Subcutaneous abdominal adipose tissue (tissue), 5 donors: ENCODE measurements at regions not wholly inside any gene's neighbourhood (a gene's known extent, or its start where the extent isn't known, plus 50 kb on each side); places are given as distances from the start of the nearest gene placed in this dataset.
"Not testable (repeated sequence)": the region's sequence is repeated elsewhere in the genome, so short reads cannot be mapped to it uniquely, and the experiment has no call there.

Experiments
- H3K27ac ChIP-seq: one replicate; pipeline ENCODE4 v1.7.0; 2013; ENCODE audit warnings: low read depth, mild to moderate bottlenecking, inconsistent platforms, low read length, moderate library complexity
- H3K27me3 ChIP-seq, 5 donors: one replicate each; pipeline ENCODE4 v1.7.0; 2013; ENCODE audit warnings: low read length in 5 of 5, inconsistent platforms in 1 of 5; ENCODE audit not compliant: control insufficient read depth in 5 of 5, insufficient read depth in 4 of 5
- H3K36me3 ChIP-seq, 5 donors: one replicate each; pipeline ENCODE4 v1.7.0; 2013; ENCODE audit warnings: low read length in 5 of 5; ENCODE audit not compliant: control insufficient read depth in 5 of 5, insufficient read depth in 5 of 5
- H3K4me1 ChIP-seq, 5 donors: one replicate each; pipeline ENCODE4 v1.7.0; 2013; ENCODE audit warnings: low read length in 5 of 5, mild to moderate bottlenecking in 3 of 5, moderate library complexity in 1 of 5; ENCODE audit not compliant: control insufficient read depth in 5 of 5, insufficient read depth in 5 of 5
- H3K4me3 ChIP-seq, 5 donors: one replicate each; pipeline ENCODE4 v1.7.0; 2013; ENCODE audit warnings: low read length in 5 of 5, low read depth in 1 of 5
- H3K9ac ChIP-seq, 5 donors: one replicate each; pipeline ENCODE4 v1.7.0; 2013; ENCODE audit warnings: low read length in 5 of 5, mild to moderate bottlenecking in 4 of 5, moderate library complexity in 3 of 5
- H3K9me3 ChIP-seq, 5 donors: one replicate each; pipeline ENCODE4 v1.7.0; 2013; ENCODE audit warnings: low read length in 5 of 5; ENCODE audit not compliant: control insufficient read depth in 5 of 5
- donor health status: healthy.
- donor health status: healthy.
- donor health status: healthy.
- donor health status: healthy.
- donor health status: healthy.

DNA sequence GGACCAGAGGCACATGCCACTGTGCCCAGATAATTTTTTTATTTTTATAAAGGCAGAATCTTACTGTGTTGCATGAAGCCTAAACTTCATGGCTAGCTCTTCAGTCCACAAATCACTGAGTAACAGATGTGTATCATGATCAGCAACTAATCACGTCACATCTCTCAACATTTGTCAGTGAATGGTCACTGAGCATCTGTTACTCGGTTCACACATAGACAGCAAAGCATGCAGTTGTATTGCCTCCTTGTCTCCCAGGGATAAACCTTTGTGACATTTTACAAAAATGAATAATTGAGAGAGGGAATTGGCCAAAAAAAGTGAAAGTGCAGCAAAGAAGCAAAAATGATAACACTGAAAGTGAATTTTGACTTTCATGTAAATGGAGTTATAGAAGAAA lies 85.9 kb upstream of the BTG1 start:
- not testable (repeated sequence) for H3K9me3 ChIP-seq, H3K9ac ChIP-seq, H3K4me3 ChIP-seq, H3K36me3 ChIP-seq, H3K27me3 ChIP-seq
- peak overlapping the region; percentile 66 for H3K27ac ChIP-seq
- H3K4me1 ChIP-seq, result peaks cover 0 to 38% (median 30%) of the 10 kb centered on the region in 5 donors

DNA sequence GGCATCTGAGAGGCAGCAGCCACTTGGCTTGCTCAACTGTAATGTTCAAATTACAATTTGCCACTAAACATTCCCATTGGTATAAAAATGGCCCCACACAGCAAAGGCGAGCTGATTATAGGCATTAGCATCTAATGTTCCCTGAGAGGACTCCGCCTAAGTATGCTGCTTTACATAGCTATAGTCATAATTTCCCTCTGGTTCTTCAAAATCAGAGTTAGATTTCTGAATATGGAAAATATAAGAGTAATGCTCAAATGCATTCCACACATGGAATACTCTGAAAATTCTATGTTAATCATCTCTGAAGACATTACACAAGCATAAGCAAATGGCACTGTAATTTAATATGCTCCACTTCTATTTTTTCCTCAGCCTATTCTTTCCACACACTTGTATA lies 83.7 kb upstream of the BTG1 start:
- Histone ChIP-seq H3K4me3 (no peak overlapping the region), H3K27ac (no peak overlapping the region), H3K36me3 (no peaks in the 10 kb centered on the region), H3K4me1 (peaks cover 0 to 54% (median 40%) of the 10 kb centered on the region in 5 donors), H3K9me3 (no peaks in the 10 kb centered on the region), H3K9ac (no peak overlapping the region), H3K27me3 (no peaks in the 10 kb centered on the region)

DNA sequence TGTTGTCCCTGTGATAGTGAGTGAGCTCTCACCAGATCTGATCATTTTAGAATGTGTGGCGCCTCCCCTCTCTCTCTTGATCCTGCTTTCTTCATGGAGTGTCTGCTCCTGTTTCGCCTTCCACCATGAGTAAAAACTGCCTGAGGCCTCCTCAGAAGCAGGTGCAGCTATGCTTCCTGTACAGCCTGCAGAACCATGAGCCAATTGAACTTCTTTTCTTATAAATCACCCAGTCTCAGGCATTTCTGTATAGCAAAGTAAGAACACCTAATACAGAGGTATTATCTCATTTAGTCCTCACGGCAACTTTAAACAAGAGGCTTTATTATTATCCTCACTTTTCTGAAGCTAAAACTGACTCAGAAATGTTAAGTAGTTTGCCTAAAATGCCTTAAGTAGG lies 81.3 kb upstream of the BTG1 start:
- Histone ChIP-seq H3K9ac (no peak overlapping the region), H3K36me3 (no peaks in the 10 kb centered on the region), H3K4me1 (peaks cover 0 to 36% (median 25%) of the 10 kb centered on the region in 5 donors), H3K9me3 (no peaks in the 10 kb centered on the region), H3K27ac (peak overlapping the region; percentile 38), H3K27me3 (no peaks in the 10 kb centered on the region), H3K4me3 (no peak overlapping the region)

DNA sequence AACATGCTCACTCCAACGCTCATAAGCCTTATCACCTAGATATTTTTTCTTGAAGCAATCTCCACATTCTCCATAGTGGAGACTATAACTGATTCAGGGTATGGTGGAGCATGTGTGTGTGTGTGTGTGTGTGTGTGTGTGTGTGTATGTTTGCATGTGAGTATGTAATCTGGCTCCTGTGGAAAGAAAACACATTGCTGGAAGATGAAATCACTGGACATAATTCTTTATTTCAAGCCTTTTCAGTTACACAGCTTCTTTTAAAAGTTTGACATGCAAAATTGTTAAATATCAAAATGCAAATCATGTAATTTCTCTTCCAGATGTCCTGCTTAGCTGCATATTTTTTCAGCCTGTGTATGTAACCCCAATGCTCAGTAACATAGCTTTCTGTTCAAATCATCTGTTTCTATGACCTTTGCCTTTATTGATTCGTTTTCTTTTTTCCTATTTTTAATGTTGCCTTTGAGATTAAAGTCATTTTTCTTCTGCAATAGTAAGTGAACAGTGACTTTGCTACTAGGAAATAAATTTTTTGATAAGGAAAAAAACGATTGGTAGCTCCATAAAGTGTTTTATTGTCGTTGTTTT lies 80.5 kb upstream of the BTG1 start:
- peak overlapping the region; percentile 38 for H3K27ac ChIP-seq
- no peaks in the 10 kb centered on the region for H3K27me3 ChIP-seq

DNA sequence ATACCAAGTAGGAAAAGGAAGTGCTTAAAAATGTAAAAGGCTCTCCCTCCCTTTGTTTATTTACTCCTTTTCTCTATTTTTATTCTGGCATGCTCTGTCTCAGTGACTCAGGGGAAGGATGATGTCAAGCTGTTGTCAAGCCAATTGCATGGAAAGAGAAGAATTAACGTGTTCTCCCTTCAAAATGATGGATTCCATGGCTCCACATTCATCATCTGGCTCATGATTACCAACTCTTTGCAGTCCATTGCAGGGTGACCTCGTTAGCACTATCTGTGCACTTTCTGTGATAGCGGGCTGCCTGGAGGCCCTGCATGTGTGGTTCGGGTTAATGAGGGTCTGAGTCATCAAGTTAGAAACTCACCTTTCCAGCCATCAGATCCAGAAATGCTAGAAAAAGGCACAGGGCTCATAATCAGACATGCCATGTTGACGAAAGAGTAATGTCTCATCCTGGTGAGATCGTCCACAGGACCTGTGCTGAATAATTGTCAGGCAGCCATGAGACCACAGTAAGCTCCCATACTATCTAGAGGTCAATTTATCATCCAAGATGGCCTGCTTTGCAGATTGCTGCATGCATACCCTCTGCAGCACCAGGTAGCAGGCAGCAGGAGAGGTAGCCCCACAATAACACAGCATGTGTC lies 79.2 kb upstream of the BTG1 start:
- H3K36me3 ChIP-seq, result no peaks in the 10 kb centered on the region
- peak overlapping the region; percentile 4 for H3K27ac ChIP-seq
- H3K4me3 ChIP-seq, result no peak overlapping the region
- no peaks in the 10 kb centered on the region for H3K9me3 ChIP-seq
- H3K9ac ChIP-seq, result no peak overlapping the region
- H3K4me1 ChIP-seq, result peaks cover 0 to 35% (median 27%) of the 10 kb centered on the region in 5 donors
- H3K27me3 ChIP-seq, result no peaks in the 10 kb centered on the region

More for the DNA sequence above, 80.5 kb upstream of the BTG1 start:
- Histone ChIP-seq H3K36me3 (no peaks in the 10 kb centered on the region), H3K4me1 (peaks cover 0 to 38% (median 28%) of the 10 kb centered on the region in 5 donors), H3K9me3 (no peaks in the 10 kb centered on the region), H3K4me3 (peak overlapping the region in 1 of 5 donors; percentile 1), H3K9ac (no peak overlapping the region)

DNA sequence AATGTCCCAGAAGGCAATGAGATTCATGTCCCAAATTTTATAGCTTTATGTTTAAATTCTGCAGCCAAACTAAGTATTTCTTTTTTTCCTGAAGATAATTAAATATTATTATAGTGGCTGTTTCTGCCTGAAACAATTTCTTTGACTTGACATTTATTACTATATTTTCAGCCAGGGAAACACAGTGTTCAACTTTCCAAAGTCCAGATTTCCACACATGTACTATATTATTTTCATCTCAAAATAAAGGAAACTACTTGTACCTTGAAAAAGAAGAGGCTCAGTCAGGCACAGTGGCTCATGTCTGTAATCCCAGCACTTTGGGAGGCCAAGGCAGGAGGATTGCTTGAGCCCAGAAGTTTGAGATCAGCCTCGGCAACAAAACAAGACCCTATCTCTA lies 77.8 kb upstream of the BTG1 start:
- no peaks in the 10 kb centered on the region for H3K36me3 ChIP-seq
- H3K9ac ChIP-seq, result no peak overlapping the region
- no peaks in the 10 kb centered on the region for H3K9me3 ChIP-seq
- H3K4me3 ChIP-seq, result no peak overlapping the region
- H3K27ac ChIP-seq, result no peak overlapping the region
- H3K27me3 ChIP-seq, result no peaks in the 10 kb centered on the region
- peaks cover 0 to 34% (median 27%) of the 10 kb centered on the region in 5 donors for H3K4me1 ChIP-seq

DNA sequence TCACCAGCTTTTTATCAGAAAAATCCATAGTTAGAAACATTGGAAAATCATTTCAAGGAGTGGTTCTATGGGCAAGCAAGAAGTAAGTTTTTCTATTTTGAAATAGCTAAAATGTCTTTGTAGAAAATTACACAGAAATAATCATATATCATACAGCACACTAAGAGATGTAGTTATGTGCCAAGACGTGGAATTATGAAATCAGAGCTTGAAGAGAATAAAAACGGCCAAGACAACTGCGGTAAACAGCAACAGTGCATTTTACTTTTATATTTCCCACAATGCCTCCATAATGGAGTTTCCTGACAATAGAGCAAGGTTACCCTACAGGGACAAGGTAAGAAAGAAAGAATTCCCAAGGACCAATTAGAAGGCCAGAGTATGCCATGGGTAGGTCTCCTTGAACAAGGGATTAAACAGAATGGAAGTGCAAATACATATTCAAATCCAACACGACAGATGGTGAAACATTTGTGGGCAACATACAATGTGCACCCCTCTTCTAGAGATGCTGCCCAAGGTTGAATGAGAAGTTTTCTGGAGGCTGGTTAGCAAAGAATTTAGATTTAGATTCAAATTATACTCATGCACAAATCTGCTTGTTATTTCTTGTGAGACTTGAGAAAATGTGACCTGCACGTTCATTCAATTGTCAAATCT lies 76.1 kb upstream of the BTG1 start:
- no peaks in the 10 kb centered on the region for H3K27me3 ChIP-seq
- peak overlapping the region; percentile 37 for H3K27ac ChIP-seq
- H3K36me3 ChIP-seq, result no peaks in the 10 kb centered on the region
- no peak overlapping the region for H3K9ac ChIP-seq
- no peak overlapping the region for H3K4me3 ChIP-seq
- peaks cover 0 to 24% (median 21%) of the 10 kb centered on the region in 5 donors for H3K4me1 ChIP-seq
- no peaks in the 10 kb centered on the region for H3K9me3 ChIP-seq

DNA sequence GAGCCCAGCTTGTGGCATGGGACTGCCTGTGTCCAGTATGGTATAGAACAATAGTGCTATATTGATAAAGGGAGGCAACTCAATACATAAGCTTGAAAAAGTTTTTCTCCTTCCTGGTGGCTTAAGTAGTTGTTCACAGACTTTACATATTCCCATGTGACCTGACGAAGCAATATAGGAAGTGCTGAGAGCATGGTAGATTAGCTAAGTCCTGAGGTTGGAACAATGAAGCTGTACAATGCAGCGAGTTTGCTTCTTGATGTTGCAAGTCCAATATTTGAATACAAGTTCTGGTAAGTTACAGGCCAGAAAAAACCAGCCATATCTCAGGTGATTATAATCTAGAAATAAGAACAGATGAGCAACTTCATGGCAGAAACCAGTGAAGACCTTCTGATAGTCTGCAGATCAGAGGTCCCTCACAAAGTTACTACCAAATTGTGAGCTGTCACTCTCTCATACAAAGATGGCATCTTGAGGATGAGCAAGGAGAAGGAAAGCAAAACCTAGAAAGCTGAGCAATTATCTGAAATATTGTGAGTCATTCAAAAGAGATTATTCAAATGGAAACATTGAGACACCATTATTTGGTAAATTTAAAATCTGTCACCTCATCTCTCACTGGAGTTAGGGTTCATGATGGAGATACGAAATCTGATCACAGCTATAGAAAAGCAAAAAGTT lies 72.9 kb upstream of the BTG1 start:
- Histone ChIP-seq H3K4me3 (no peak overlapping the region), H3K27me3 (no peaks in the 10 kb centered on the region), H3K9me3 (no peaks in the 10 kb centered on the region), H3K27ac (no peak overlapping the region), H3K4me1 (peaks cover 0 to 12% (median 5%) of the 10 kb centered on the region in 5 donors), H3K9ac (no peak overlapping the region), H3K36me3 (no peaks in the 10 kb centered on the region)

DNA sequence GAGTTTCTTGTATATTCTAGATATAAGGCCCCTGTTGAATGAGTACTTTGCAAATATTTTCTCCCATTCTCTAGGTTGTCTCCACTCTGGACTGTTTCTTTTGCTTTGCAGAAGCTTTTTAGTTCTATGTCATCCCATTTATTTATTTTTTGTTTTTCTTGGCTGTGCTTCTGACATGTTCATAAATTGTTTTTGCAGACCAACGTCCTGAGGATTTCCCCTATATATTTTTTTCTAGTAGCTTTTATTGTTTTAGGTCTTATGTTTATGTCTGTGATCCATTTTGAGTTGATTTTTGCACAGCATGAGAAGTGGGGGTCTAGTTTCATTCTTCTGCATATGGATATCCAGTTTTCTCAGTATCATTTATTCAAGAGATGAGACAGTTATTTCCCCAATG lies 70.4 kb upstream of the BTG1 start:
- no peak overlapping the region for H3K4me3 ChIP-seq
- H3K4me1 ChIP-seq, result peaks cover 0 to 5% (median 0%) of the 10 kb centered on the region in 5 donors
- H3K36me3 ChIP-seq, result no peaks in the 10 kb centered on the region
- H3K9ac ChIP-seq, result no peak overlapping the region
- H3K27me3 ChIP-seq, result no peaks in the 10 kb centered on the region
- no peak overlapping the region for H3K27ac ChIP-seq
- no peaks in the 10 kb centered on the region for H3K9me3 ChIP-seq

DNA sequence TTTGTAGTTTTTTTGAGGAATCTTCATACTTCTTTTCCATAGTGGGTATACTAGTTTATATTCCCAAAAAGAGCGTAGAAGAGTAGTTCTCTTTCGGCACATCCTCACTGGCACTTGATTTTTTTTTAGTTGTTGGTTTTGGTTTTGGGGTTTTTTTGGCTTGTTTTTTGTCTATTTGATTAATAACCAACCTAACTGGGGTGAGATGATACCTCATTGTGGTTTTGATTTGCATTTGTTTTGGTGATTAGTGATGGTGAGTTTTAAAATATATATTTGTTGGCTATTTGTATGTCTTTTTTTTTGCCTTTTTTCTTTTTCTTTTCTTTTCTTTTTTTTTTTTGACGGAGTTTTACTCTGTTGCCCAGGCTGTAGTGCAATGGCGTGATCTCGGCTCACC lies 69.7 kb upstream of the BTG1 start:
- Histone ChIP-seq H3K36me3 (no peaks in the 10 kb centered on the region), H3K4me1 (peaks cover 0 to 5% (median 0%) of the 10 kb centered on the region in 5 donors), H3K27ac (no peak overlapping the region), H3K4me3 (no peak overlapping the region), H3K27me3 (no peaks in the 10 kb centered on the region), H3K9ac (no peak overlapping the region), H3K9me3 (no peaks in the 10 kb centered on the region)
